C4-2B (cell line): ENCODE measurements at regions not wholly inside any gene's neighbourhood (a gene's known extent, or its start where the extent isn't known, plus 50 kb on each side); places are given as distances from the start of the nearest gene placed in this dataset.

Experiments used
- ZFX ChIP-seq: fragments of 450-650 bp; IDR thresholded peaks from 2 replicates; pipeline ENCODE4 v1.6.1; 2017
- TF ChIP-seq, protein P1 (sequence below): fragments of 450-650 bp; conservative IDR thresholded peaks from 2 replicates; pipeline ENCODE4 v1.5.1; 2017; ENCODE audit warnings: mild to moderate bottlenecking

GRCh38 chr5:4758996-4759395, 381.1 kb upstream of the ADAMTS16 start:
- TF ChIP-seq, protein P1, sequence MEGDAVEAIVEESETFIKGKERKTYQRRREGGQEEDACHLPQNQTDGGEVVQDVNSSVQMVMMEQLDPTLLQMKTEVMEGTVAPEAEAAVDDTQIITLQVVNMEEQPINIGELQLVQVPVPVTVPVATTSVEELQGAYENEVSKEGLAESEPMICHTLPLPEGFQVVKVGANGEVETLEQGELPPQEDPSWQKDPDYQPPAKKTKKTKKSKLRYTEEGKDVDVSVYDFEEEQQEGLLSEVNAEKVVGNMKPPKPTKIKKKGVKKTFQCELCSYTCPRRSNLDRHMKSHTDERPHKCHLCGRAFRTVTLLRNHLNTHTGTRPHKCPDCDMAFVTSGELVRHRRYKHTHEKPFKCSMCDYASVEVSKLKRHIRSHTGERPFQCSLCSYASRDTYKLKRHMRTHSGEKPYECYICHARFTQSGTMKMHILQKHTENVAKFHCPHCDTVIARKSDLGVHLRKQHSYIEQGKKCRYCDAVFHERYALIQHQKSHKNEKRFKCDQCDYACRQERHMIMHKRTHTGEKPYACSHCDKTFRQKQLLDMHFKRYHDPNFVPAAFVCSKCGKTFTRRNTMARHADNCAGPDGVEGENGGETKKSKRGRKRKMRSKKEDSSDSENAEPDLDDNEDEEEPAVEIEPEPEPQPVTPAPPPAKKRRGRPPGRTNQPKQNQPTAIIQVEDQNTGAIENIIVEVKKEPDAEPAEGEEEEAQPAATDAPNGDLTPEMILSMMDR, result no peak
- no peak for TF ChIP-seq ZFX
